ENCODE measurements at regions not wholly inside any gene's neighbourhood (a gene's known extent, or its start where the extent isn't known, plus 50 kb on each side); places are given as distances from the start of the nearest gene placed in this dataset.

- no peaks in the 10 kb centered on the region for H3K36me3 Mint-ChIP-seq
- no peaks in the 10 kb centered on the region for H3K4me1 ChIP-seq (ENCODE audit: control insufficient read depth in 1 of 2, insufficient read depth in 2 of 2, low read length in 2 of 2)
- no peaks in the 10 kb centered on the region for H3K9me3 ChIP-seq (replicated peaks in 1 of 2; ENCODE audit: control insufficient read depth in 1 of 2, insufficient read depth in 1 of 2, low read length in 2 of 2)
- H3K79me2 ChIP-seq (ENCODE audit: insufficient read depth, low read length): no peaks in the 10 kb centered on the region
- H3K4me3 ChIP-seq (replicated peaks in 1 of 3; ENCODE audit: low read depth in 2 of 3, low read length in 3 of 3): no peak overlapping the region
- H3K36me3 ChIP-seq (replicated peaks in 1 of 2; ENCODE audit: control insufficient read depth in 1 of 2, insufficient read depth in 2 of 2, low read length in 2 of 2): no peaks in the 10 kb centered on the region
- no peak overlapping the region for H2AFZ ChIP-seq (ENCODE audit: insufficient read depth, low read depth, low read length, poor library complexity, severe bottlenecking)
- DNase-seq: no peak
- H3K4me1 Mint-ChIP-seq: no peaks in the 10 kb centered on the region
- WGBS (ENCODE audit: insufficient coverage): no CpG with 5 or more reads among the region's 2 CpGs
- no peak overlapping the region for H3K4me2 ChIP-seq (replicated peaks; ENCODE audit: extremely low read depth, low read length, poor library complexity, severe bottlenecking)
- H3K9ac ChIP-seq (ENCODE audit: insufficient read depth, low read length, poor library complexity, severe bottlenecking): no peak overlapping the region
- TF ChIP-seq CTCF (IDR thresholded peaks at IDR 0.05): no peak
- no peaks in the 10 kb centered on the region for H4K20me1 ChIP-seq (ENCODE audit: insufficient read depth, low read length)
- intact Hi-C loops (cut with micrococcal nuclease): no loop called here
- no peak overlapping the region for H3K27ac ChIP-seq (ENCODE audit: low read depth in 1 of 2, low read length in 2 of 2)
- H3K9me3 Mint-ChIP-seq: peaks cover 0 to 4% (median 0%) of the 10 kb centered on the region in 7 donors
- no peaks in the 10 kb centered on the region for H3K27me3 ChIP-seq (ENCODE audit: control insufficient read depth in 2 of 2, insufficient read depth in 2 of 2, low read length in 2 of 2)
- no peaks in the 10 kb centered on the region for H3K27me3 Mint-ChIP-seq (ENCODE audit: low read depth in 3 of 3)
- no peak overlapping the region for H3K27ac Mint-ChIP-seq
- no peak overlapping the region for H3K4me3 Mint-ChIP-seq
Observed at GRCh38 chr18:67428805-67429204, 87.7 kb downstream of the DSEL start.

DNA sequence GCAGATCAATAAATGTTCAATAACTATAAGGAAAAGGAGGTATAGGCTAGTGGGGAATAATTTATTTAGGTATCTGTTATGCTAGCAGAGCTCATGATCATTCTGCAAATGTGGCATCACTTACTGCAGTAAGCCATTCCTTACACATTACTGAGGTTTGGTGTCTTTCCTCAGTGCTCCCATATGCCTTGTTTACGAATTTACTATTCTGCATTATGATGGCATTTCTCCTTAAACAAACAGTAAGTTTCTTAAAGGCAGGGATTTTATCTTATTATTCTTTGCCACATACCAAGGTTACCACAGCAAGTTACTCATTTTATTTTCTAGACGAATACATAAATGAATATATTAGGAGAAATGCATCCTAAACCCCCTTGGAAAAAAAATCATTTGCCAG lies 88.4 kb downstream of the DSEL start:
- H4K20me1 ChIP-seq (ENCODE audit: insufficient read depth, low read length): no peaks in the 10 kb centered on the region
- no peak overlapping the region for H3K27ac ChIP-seq (ENCODE audit: low read depth in 1 of 2, low read length in 2 of 2)
- H3K36me3 ChIP-seq (replicated peaks in 1 of 2; ENCODE audit: control insufficient read depth in 1 of 2, insufficient read depth in 2 of 2, low read length in 2 of 2): no peaks in the 10 kb centered on the region
- no peak overlapping the region for H3K9ac ChIP-seq (ENCODE audit: insufficient read depth, low read length, poor library complexity, severe bottlenecking)
- TF ChIP-seq CTCF (IDR thresholded peaks at IDR 0.05): no peak
- WGBS (ENCODE audit: insufficient coverage): no CpG with 5 or more reads among the region's 2 CpGs
- Mint-ChIP-seq H3K4me3 (no peak overlapping the region), H3K27ac (no peak overlapping the region), H3K27me3 (ENCODE audit: low read depth in 3 of 3) (no peaks in the 10 kb centered on the region), H3K36me3 (no peaks in the 10 kb centered on the region), H3K4me1 (no peaks in the 10 kb centered on the region), H3K9me3 (peaks cover 0 to 4% (median 0%) of the 10 kb centered on the region in 7 donors)
- H2AFZ ChIP-seq (ENCODE audit: insufficient read depth, low read depth, low read length, poor library complexity, severe bottlenecking): no peak overlapping the region
- H3K79me2 ChIP-seq (ENCODE audit: insufficient read depth, low read length): no peaks in the 10 kb centered on the region
- H3K4me2 ChIP-seq (replicated peaks; ENCODE audit: extremely low read depth, low read length, poor library complexity, severe bottlenecking): no peak overlapping the region
- intact Hi-C loops (cut with micrococcal nuclease): no loop called here
- H3K4me3 ChIP-seq (replicated peaks in 1 of 3; ENCODE audit: low read depth in 2 of 3, low read length in 3 of 3): no peak overlapping the region
- H3K4me1 ChIP-seq (ENCODE audit: control insufficient read depth in 1 of 2, insufficient read depth in 2 of 2, low read length in 2 of 2): no peaks in the 10 kb centered on the region
- DNase-seq: no peak
- H3K9me3 ChIP-seq (replicated peaks in 1 of 2; ENCODE audit: control insufficient read depth in 1 of 2, insufficient read depth in 1 of 2, low read length in 2 of 2): no peaks in the 10 kb centered on the region
- H3K27me3 ChIP-seq (ENCODE audit: control insufficient read depth in 2 of 2, insufficient read depth in 2 of 2, low read length in 2 of 2): no peaks in the 10 kb centered on the region
